ENCODE measurements at regions not wholly inside any gene's neighbourhood (a gene's known extent, or its start where the extent isn't known, plus 50 kb on each side); places are given as distances from the start of the nearest gene placed in this dataset.

DNA sequence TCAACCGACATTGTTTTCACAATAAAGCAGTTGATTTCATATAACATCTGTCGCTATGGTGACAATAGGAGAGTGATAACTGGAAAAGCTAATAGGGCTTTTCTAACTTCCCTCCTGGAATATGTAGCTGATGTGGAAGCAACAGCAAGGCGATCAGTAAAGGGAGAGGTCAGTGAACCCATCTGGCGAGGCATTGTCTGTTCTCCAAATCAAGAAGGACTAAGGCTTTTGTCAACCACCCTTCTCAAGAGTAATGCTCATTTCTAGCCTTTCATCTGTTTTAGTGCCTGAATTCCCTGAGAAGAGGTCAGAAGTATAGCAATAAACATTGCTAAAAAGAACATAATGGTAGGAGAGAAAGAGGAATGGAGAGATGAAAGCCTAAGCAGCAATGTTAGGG is 201.3 kb downstream of the AKAP7 start (continued):
- TF ChIP-seq, protein P1, sequence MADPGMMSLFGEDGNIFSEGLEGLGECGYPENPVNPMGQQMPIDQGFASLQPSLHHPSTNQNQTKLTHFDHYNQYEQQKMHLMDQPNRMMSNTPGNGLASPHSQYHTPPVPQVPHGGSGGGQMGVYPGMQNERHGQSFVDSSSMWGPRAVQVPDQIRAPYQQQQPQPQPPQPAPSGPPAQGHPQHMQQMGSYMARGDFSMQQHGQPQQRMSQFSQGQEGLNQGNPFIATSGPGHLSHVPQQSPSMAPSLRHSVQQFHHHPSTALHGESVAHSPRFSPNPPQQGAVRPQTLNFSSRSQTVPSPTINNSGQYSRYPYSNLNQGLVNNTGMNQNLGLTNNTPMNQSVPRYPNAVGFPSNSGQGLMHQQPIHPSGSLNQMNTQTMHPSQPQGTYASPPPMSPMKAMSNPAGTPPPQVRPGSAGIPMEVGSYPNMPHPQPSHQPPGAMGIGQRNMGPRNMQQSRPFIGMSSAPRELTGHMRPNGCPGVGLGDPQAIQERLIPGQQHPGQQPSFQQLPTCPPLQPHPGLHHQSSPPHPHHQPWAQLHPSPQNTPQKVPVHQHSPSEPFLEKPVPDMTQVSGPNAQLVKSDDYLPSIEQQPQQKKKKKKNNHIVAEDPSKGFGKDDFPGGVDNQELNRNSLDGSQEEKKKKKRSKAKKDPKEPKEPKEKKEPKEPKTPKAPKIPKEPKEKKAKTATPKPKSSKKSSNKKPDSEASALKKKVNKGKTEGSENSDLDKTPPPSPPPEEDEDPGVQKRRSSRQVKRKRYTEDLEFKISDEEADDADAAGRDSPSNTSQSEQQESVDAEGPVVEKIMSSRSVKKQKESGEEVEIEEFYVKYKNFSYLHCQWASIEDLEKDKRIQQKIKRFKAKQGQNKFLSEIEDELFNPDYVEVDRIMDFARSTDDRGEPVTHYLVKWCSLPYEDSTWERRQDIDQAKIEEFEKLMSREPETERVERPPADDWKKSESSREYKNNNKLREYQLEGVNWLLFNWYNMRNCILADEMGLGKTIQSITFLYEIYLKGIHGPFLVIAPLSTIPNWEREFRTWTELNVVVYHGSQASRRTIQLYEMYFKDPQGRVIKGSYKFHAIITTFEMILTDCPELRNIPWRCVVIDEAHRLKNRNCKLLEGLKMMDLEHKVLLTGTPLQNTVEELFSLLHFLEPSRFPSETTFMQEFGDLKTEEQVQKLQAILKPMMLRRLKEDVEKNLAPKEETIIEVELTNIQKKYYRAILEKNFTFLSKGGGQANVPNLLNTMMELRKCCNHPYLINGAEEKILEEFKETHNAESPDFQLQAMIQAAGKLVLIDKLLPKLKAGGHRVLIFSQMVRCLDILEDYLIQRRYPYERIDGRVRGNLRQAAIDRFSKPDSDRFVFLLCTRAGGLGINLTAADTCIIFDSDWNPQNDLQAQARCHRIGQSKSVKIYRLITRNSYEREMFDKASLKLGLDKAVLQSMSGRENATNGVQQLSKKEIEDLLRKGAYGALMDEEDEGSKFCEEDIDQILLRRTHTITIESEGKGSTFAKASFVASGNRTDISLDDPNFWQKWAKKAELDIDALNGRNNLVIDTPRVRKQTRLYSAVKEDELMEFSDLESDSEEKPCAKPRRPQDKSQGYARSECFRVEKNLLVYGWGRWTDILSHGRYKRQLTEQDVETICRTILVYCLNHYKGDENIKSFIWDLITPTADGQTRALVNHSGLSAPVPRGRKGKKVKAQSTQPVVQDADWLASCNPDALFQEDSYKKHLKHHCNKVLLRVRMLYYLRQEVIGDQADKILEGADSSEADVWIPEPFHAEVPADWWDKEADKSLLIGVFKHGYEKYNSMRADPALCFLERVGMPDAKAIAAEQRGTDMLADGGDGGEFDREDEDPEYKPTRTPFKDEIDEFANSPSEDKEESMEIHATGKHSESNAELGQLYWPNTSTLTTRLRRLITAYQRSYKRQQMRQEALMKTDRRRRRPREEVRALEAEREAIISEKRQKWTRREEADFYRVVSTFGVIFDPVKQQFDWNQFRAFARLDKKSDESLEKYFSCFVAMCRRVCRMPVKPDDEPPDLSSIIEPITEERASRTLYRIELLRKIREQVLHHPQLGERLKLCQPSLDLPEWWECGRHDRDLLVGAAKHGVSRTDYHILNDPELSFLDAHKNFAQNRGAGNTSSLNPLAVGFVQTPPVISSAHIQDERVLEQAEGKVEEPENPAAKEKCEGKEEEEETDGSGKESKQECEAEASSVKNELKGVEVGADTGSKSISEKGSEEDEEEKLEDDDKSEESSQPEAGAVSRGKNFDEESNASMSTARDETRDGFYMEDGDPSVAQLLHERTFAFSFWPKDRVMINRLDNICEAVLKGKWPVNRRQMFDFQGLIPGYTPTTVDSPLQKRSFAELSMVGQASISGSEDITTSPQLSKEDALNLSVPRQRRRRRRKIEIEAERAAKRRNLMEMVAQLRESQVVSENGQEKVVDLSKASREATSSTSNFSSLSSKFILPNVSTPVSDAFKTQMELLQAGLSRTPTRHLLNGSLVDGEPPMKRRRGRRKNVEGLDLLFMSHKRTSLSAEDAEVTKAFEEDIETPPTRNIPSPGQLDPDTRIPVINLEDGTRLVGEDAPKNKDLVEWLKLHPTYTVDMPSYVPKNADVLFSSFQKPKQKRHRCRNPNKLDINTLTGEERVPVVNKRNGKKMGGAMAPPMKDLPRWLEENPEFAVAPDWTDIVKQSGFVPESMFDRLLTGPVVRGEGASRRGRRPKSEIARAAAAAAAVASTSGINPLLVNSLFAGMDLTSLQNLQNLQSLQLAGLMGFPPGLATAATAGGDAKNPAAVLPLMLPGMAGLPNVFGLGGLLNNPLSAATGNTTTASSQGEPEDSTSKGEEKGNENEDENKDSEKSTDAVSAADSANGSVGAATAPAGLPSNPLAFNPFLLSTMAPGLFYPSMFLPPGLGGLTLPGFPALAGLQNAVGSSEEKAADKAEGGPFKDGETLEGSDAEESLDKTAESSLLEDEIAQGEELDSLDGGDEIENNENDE (IDR thresholded peaks at IDR 0.05; ENCODE audit: insufficient replicate concordance, low read length), result no peak
- TF ChIP-seq HDAC2 (IDR thresholded peaks at IDR 0.05; ENCODE audit: borderline replicate concordance in 1 of 2, low read depth in 2 of 2, low read length in 2 of 2), result no peak
- TF ChIP-seq NRF1 (IDR thresholded peaks at IDR 0.05; ENCODE audit: low read depth, low read length), result no peak
- TF ChIP-seq, protein P2, sequence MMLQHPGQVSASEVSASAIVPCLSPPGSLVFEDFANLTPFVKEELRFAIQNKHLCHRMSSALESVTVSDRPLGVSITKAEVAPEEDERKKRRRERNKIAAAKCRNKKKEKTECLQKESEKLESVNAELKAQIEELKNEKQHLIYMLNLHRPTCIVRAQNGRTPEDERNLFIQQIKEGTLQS (IDR thresholded peaks at IDR 0.05; ENCODE audit: insufficient read depth, low read depth, low read length), result no peak
- no peak for TF ChIP-seq KDM1A (IDR thresholded peaks at IDR 0.05; ENCODE audit: borderline replicate concordance, low read length)
- TF ChIP-seq SRF (IDR thresholded peaks at IDR 0.05; ENCODE audit: low read depth, low read length), result no peak
- TF ChIP-seq, protein P3, sequence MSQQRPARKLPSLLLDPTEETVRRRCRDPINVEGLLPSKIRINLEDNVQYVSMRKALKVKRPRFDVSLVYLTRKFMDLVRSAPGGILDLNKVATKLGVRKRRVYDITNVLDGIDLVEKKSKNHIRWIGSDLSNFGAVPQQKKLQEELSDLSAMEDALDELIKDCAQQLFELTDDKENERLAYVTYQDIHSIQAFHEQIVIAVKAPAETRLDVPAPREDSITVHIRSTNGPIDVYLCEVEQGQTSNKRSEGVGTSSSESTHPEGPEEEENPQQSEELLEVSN (IDR thresholded peaks at IDR 0.05), result no peak
- TF ChIP-seq POLR2A (IDR thresholded peaks at IDR 0.05; ENCODE audit: control extremely low read depth in 1 of 2, low read depth in 2 of 2, low read length in 2 of 2), result no peak
- TF ChIP-seq, protein P4, sequence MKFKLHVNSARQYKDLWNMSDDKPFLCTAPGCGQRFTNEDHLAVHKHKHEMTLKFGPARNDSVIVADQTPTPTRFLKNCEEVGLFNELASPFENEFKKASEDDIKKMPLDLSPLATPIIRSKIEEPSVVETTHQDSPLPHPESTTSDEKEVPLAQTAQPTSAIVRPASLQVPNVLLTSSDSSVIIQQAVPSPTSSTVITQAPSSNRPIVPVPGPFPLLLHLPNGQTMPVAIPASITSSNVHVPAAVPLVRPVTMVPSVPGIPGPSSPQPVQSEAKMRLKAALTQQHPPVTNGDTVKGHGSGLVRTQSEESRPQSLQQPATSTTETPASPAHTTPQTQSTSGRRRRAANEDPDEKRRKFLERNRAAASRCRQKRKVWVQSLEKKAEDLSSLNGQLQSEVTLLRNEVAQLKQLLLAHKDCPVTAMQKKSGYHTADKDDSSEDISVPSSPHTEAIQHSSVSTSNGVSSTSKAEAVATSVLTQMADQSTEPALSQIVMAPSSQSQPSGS (IDR thresholded peaks at IDR 0.05; ENCODE audit: low read length), result no peak
